NB4 (cell line): ENCODE measurements at regions not wholly inside any gene's neighbourhood (a gene's known extent, or its start where the extent isn't known, plus 50 kb on each side); places are given as distances from the start of the nearest gene placed in this dataset.

Experiments
- MAX ChIP-seq: IDR thresholded peaks from 2 replicates; pipeline ENCODE4 v1.6.1; 2011; ENCODE audit warnings: low read depth, low read length
- MYC ChIP-seq: IDR thresholded peaks from 2 replicates; pipeline ENCODE4 v1.6.1; 2011; ENCODE audit warnings: low read depth, low read length
- POLR2A ChIP-seq: IDR thresholded peaks from 2 replicates; pipeline ENCODE4 v1.6.1; 2011; ENCODE audit warnings: mild to moderate bottlenecking; ENCODE audit not compliant: insufficient read length; ENCODE audit errors: extremely low read depth
- TF ChIP-seq, protein P1 (sequence below): IDR thresholded peaks from one replicate; pipeline ENCODE4 v1.5.1; 2012; ENCODE audit warnings: low read depth, low read length

- TF ChIP-seq MAX (no peak), MYC (no peak), POLR2A (no peak)
- TF ChIP-seq, protein P1, sequence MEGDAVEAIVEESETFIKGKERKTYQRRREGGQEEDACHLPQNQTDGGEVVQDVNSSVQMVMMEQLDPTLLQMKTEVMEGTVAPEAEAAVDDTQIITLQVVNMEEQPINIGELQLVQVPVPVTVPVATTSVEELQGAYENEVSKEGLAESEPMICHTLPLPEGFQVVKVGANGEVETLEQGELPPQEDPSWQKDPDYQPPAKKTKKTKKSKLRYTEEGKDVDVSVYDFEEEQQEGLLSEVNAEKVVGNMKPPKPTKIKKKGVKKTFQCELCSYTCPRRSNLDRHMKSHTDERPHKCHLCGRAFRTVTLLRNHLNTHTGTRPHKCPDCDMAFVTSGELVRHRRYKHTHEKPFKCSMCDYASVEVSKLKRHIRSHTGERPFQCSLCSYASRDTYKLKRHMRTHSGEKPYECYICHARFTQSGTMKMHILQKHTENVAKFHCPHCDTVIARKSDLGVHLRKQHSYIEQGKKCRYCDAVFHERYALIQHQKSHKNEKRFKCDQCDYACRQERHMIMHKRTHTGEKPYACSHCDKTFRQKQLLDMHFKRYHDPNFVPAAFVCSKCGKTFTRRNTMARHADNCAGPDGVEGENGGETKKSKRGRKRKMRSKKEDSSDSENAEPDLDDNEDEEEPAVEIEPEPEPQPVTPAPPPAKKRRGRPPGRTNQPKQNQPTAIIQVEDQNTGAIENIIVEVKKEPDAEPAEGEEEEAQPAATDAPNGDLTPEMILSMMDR: no peak
Measured at GRCh38 chr18:51458861-51459260, 261.4 kb upstream of the MEX3C start.
